ENCODE measurements at regions not wholly inside any gene's neighbourhood (a gene's known extent, or its start where the extent isn't known, plus 50 kb on each side); places are given as distances from the start of the nearest gene placed in this dataset.

DNA sequence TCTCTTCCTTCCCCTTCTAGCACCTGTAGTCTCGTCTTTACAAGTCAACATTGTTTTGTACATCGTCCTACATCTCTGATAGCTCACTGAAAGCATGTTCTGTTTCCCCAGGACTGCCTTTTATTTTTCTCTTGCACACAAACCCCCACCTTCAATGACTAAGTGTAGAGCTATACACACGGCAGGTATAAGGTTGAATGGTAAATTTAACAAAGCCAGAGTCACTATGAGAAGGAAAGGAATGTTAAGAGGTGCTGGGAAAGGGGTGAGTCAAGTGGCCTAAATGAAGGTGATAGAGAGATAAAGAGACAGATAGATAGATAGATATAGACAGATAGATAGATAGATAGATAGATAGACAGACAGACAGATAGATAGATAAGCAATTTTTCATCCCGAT, 134.3 kb upstream of the ATP1B1 start:
- no peak for DNase-seq

- no peak for DNase-seq
These were observed 133.6 kb upstream of the ATP1B1 start for GRCh38 chr1:168972887-168973286.

- no peak for DNase-seq
These were observed 132.4 kb upstream of the ATP1B1 start for GRCh38 chr1:168974117-168974516.

DNA sequence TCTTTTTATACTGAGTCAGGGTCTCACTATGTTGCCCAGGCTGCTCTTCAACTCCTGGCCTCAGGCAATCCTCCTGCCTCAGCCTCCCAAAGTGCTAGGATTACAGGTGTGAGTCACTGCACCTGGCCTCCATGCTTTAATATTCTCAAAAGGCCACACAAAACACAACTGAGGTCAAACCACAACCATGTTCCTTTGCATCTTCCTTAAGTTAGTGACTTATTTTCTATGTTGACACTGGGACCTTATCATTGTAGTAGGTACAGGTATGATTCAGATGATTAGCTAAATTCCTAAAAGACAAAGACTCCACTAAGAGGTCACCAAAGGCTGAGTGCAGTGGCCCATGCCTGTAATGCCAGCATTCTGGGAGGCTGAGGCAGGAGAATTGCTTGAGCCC, 131.9 kb upstream of the ATP1B1 start:
- DNase-seq, result no peak

DNA sequence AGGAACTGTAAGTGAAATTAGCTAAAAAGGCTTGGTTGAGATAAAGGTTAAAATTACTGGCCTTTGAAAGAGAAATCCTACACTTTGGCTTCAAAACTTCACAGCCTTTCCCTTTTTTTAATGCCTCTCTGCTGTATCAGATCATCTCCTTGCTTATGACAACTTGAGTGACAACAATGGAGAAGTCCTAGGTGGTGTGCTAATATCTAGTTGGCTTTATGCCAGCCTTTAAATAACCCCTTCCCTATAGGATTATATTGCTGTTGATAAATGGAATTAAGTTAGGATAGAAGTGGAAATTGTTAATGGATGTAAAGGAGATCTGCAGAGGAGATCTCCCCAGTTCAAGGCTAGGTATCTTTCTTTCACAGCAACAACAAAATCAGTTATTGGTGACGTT, 130.2 kb upstream of the ATP1B1 start:
- DNase-seq, result no peak

DNA sequence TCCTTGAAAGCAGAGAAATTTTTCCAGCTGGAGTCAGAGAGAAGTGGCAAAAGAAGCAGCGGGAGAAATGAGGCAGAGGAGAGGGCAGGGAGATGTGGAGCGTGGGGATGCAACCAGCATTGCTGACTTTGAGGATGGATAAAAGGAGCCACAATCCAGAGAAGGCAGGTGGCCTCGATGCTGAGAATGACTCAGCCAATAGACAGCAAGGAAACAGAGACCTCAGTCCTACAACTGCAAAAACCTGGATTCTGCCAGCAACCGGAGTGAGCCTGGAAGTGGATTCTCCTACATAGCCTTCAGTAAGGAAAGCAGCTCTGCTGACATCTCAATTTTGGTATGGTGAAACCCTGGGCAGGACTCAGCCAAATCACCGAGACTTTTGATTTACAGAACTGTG, 128.9 kb upstream of the ATP1B1 start:
- no peak for DNase-seq

GRCh38 chr1:168979276-168979675, 127.2 kb upstream of the ATP1B1 start:
- no peak for DNase-seq

- no peak for DNase-seq
These were observed 126.3 kb upstream of the ATP1B1 start for GRCh38 chr1:168980180-168980579.

- no peak for DNase-seq
These were observed 125.8 kb upstream of the ATP1B1 start for GRCh38 chr1:168980656-168981055.

DNA sequence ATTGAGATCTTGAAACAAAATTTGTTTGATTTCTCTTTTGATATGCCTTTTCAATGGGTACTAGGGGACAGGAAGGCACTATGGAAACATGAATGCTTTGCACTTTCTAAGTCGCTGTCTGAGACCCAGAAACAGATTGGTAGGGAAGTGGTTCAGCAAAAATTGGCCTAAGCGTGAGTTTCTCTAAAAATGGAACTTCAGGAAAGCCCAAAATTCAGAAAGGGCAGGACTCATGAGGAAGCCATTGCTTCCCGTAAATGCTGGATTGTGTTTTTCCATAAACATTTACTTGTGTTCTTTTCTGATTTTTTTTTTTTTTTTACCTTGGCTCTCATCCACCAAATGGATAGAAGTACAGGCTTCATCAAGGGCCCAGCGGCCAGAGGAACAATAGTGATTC, 123.7 kb upstream of the ATP1B1 start:
- DNase-seq, result no peak

DNA sequence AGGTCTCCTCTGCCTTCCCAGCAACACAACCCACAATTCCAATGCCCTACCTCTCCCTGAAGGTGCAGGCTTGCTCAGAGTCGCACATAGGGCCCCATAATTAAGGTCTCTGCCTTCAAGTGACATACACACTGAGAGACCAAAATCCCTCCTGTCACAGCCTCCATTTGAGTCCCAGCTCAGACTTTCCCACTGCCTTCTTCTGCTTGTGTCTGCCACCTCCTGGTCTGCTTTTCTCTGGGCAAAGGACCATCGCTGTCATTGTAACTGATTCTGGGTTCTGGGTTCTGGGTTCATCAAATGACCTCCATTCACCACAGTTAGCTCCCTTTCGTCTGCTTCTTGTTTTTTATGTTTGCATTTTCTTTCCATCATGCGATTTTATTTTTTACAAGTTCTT, 119.2 kb upstream of the ATP1B1 start:
- DNase-seq, result no peak

DNA sequence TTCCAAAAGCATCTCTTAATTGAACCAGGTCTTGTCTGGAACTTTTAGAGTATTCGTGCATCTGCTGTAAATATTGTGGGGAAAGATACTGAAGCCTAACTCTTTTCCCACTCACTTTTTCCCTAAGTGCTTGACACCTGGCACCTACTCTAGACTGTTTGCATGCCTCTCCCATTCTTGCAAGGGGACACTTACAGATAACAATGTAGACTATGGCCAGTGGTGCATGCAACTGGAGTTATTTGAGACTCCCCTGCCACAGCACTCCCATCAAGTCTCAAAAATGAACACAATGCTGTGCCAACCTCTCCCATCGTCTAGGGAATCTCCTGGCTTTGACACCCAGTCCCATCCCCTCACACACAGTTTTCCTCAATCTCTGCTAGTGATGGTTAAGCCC, 118.6 kb upstream of the ATP1B1 start:
- DNase-seq, result no peak

DNA sequence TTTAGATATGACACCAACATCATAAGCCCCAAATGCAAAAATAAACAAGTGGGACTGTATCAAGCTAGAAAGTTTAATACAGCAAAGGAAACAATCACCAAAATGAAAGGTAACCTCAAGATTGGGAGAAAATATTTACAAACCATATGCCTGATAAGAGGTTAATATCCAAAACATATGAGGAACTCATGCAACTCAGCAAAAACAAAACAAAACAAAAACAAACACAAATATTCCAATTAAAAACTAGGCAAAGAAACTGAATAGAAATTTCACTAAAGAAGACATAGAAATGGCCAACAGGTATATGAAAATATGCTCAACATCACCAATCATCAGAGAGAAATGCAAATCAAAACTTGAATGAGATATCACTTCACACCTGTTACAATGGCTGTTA, 116.5 kb upstream of the ATP1B1 start:
- no peak for DNase-seq

DNA sequence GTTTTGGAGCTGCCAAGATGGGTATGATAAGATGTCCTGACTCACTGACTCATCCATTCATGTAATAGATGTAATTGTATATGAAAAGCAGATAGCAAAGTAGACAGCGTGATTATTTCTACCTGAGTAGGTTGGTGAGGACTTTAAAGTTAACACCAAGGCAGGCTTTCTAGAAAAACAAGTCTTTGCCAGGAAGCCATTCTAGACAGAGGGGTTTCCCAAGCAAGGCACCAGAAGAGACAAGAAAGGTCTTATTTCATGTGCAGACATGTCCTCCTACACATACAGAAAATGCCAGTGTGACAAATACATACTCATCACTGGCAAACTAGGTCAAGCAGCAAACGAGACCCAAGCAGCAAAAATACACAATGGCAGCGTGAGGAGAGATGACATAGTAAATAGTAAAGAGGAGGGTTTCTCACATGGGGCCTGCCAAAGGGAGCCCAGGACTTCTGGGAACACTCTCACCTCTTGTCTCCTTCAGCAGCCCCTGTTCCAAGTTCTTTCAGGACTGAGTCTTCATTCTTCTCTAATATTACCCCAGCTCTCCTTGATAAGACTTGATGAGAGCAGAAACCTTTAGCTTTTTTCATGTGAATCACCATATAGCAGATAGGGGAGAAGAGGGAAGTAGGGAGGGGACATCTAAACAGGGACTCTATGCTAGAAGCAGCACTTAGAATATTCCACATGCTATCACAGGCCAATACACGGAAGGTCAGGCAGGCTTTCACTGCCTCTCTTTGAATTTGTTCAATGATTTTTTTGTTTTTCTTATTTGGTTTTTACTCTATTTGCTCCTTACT, 114.6 kb upstream of the ATP1B1 start:
- DNase-seq, result peak; percentile 38

DNA sequence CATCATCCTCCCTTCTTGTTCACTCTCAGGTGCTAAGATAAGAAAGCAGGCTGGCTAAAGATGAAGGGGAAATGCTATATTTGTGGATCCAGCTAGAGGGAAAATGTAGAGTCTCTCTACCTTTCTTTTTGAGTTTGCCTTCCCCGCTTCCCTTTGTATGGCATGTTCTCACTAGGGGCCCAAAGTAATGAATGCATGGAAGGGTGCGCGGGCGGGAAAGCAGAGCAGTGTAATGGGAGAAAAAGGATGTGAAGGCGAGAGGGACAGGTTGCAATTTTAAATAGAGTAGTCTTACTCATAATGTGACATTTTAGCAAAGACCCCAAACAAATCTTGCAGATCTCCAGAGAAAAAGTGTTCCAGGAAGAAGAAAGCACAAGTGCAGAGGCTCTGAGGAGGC, 105.1 kb upstream of the ATP1B1 start:
- no peak for DNase-seq

DNA sequence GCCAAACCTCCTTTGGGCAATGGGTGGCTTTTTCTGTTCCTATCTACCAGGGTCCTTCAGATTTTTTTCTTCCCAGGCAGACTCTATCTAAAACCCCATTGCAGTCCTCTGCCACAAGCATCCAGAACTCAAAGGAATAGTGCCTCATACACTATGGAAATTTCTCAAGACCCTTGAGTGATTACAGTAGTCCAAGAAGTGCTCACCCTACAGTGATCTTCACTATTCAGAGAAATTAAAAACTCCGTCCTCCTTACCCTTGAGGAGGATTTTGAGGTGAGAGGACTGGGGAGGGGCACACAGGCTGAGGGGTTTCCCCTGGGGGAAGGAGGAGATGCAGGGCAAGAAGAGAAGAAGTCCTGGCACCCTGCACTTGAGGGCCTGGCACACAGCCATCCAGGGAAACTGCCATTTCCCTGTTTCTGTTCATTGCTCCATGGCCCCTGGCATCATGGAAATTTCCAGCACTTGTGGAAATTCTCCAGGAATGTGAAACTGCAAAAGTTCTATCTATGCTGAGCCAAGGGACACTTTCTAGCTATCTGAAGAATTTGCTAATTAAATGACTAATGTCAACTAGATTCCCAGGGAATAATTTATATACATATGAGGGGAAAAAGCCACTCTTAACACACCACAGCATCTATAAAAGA, 102.5 kb upstream of the ATP1B1 start:
- DNase-seq, result no peak

- no peak for DNase-seq
These were observed 100.7 kb upstream of the ATP1B1 start for GRCh38 chr1:169005776-169006175.

DNA sequence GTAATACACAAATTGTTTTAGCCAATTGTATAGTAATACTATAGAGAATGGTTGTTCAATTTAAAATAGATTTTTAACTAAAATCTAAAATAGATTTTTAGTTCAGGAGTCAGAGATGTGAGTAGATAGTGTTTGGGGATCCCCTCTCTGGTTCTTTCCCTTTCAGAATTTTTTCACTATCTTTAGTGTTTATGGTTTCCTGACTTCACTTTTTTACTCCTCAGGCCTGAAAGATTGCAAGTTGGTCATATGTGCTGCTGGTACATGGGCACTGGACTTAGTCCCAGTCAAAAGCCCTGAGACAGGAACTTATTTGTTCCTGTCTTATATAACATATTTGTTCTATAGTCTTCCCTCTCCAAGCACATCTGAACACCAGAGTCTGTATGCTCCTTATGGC, 96.8 kb upstream of the ATP1B1 start:
- DNase-seq, result no peak

DNA sequence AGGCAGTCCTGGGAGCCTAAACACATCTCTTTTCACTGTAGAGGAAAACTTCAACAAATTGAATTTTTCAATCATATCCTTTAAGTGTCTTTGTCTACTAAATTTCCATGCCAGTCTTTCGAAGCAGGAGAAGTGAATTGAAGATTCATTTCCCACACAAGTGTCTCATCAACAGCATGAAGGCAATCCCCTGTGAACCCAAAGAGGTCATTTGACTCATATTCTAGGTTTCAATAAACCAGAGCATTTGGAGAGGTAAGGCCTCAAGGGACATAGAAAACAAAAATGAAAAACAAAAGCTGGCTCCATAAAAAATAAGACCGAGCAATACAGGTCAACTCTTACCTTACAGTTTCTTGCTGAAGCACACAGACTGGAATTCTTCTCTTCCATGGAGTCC, 94.1 kb upstream of the ATP1B1 start:
- DNase-seq, result no peak

DNA sequence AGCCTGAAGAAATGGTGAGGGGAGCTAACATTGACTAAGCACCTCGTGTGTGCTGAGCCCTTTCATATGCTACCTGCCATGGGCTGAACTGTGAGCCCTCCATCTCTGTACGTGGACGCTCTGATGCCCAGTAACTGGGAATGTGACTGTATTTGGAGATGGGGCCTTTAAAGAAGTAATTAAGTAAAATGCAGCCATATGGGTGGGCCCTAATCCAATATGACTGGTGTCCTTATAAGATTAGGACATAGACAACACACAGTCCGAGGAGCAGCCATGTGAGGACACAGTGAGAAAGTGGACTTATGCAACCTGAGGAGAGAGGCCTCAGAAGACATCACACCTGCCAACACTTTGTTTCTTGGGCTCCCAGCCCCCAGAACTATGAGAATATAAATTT, 92.7 kb upstream of the ATP1B1 start:
- no peak for DNase-seq

DNA sequence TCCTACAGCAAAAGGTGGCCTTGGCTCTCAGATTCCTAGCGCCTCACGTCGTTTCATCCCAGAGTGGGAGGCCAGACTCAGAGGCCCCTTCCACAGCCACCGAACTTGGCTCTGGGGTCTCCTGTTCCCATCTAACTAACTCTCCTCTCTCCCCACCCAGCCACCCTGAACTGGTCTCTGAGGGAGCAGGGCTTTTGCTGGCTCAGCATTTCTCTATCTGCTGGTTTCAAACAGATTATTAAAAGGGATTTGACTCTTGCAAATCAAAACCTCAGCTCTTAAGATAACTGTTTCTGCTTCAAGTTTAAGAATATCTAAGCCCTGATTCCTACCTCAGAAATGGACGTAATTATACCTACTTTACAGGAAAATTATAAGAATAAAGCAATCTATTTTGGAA, 91.0 kb upstream of the ATP1B1 start:
- DNase-seq, result no peak

GRCh38 chr1:169018751-169019150, 87.7 kb upstream of the ATP1B1 start:
- DNase-seq, result no peak

GRCh38 chr1:169019419-169020058, 87.0 kb upstream of the ATP1B1 start:
- no peak for DNase-seq

DNA sequence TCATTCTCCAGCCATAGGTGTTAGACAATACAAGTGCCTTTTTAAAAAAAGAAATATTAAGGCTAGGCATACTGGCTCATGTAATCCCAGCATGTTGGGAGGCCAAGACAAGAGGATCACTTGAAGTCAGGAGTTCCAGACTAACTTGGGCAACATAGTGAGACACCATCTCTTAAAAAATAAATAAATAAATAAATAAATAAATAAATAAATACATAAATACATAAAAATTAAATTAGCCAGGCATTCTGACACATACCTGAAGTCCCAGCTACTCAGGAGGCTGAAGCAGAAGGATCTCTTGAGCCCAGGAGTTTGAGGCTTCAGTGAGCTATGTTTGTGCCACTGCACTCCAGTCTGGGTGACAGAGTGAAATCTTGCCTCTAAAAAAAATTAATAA, 85.8 kb upstream of the ATP1B1 start:
- no peak for DNase-seq
